ENCODE measurements at regions not wholly inside any gene's neighbourhood (a gene's known extent, or its start where the extent isn't known, plus 50 kb on each side); places are given as distances from the start of the nearest gene placed in this dataset.

GRCh38 chr12:5379749-5380496 lies 52.0 kb upstream of the NTF3 start:
- Histone ChIP-seq H3K27me3 (ENCODE audit: control insufficient read depth, insufficient read depth, low read length) (no peaks in the 10 kb centered on the region), H3K36me3 (ENCODE audit: control insufficient read depth, insufficient read depth, low read length) (no peaks in the 10 kb centered on the region), H3K4me3 (ENCODE audit: low read depth, low read length) (no peak overlapping the region)
- DNase-seq (ENCODE audit: low read depth) (peak; percentile 78), FAIRE-seq (no peak)
- no peak for TF ChIP-seq CTCF (IDR thresholded peaks at IDR 0.05; ENCODE audit: insufficient read depth, low read length, severe bottlenecking)
